OCI-LY7 (cell line): ENCODE measurements at regions not wholly inside any gene's neighbourhood (a gene's known extent, or its start where the extent isn't known, plus 50 kb on each side); places are given as distances from the start of the nearest gene placed in this dataset.

Source experiments
- BruUV-seq: library from RNA; stranded (reverse); fragments of 400-500 nt; replicated peaks from 2 replicates; lab custom pipeline; 2021; lab: Mats Ljungman, UMichigan
- CTCF ChIA-PET: fragments of 300-600 bp; sonication (Branson Sonifier 250); formaldehyde crosslinking; loops from one replicate; lab custom pipeline; 2022; ENCODE audit warnings: antibody characterized with exemption; ENCODE audit not compliant: unreplicated experiment; lab: Charles Lee
- POLR2A ChIA-PET: fragments of 300-600 bp; sonication (Branson Sonifier 250); formaldehyde crosslinking; loops from one replicate; lab custom pipeline; 2022; ENCODE audit warnings: antibody characterized with exemption; lab: Charles Lee
- DNase-seq: peaks from one replicate; pipeline ENCODE4 v3.0.0-alpha.2; 2015; ENCODE audit warnings: low spot score
- H2AFZ ChIP-seq: fragments of 200-600 bp; sonication (generic), shearing (Covaris generic); 2 replicates; pipeline ENCODE4 v1.6.1; 2014; ENCODE audit warnings: mild to moderate bottlenecking, antibody characterized with exemption, low read length, moderate library complexity
- H3K27ac ChIP-seq: fragments of 200-600 bp; sonication (generic); 2 replicates; pipeline ENCODE4 v1.5.1; 2014; ENCODE audit warnings: mixed run types, low read depth, mild to moderate bottlenecking, moderate library complexity, low read length, inconsistent platforms; ENCODE audit not compliant: poor library complexity, severe bottlenecking
- H3K36me3 ChIP-seq: fragments of 200-600 bp; sonication (generic); 2 replicates; pipeline ENCODE4 v1.6.1; 2014; ENCODE audit warnings: mild to moderate bottlenecking, antibody characterized with exemption, low read length, moderate library complexity, mixed read lengths; ENCODE audit not compliant: insufficient read depth
- H3K4me1 ChIP-seq: fragments of 200-600 bp; sonication (generic); 2 replicates; pipeline ENCODE4 v1.5.1; 2014; ENCODE audit warnings: mild to moderate bottlenecking, low read length; ENCODE audit not compliant: insufficient read depth, poor library complexity, severe bottlenecking
- H3K4me2 ChIP-seq: fragments of 200-600 bp; sonication (generic); 2 replicates; pipeline ENCODE4 v1.6.1; 2014; ENCODE audit warnings: mild to moderate bottlenecking, low read length
- H3K4me3 ChIP-seq: fragments of 200-600 bp; sonication (generic); 2 replicates; pipeline ENCODE4 v1.5.1; 2014; ENCODE audit warnings: mild to moderate bottlenecking, low read depth, low read length; ENCODE audit not compliant: poor library complexity, severe bottlenecking
- H3K79me2 ChIP-seq: fragments of 200-600 bp; sonication (generic); 2 replicates; pipeline ENCODE4 v1.6.1; 2016; ENCODE audit warnings: low read depth, mild to moderate bottlenecking, low read length, moderate library complexity, mixed read lengths; ENCODE audit not compliant: insufficient read depth
- H3K9me2 ChIP-seq: fragments of 200-600 bp; sonication (generic); 2 replicates; pipeline ENCODE4 v1.6.1; 2016; ENCODE audit warnings: mild to moderate bottlenecking, low read length, mixed read lengths; ENCODE audit not compliant: insufficient read depth
- H3K9me3 ChIP-seq: fragments of 200-600 bp; sonication (generic); 2 replicates; pipeline ENCODE4 v1.6.1; 2014; ENCODE audit warnings: mild to moderate bottlenecking, mixed run types, low read length, mixed read lengths
- H4K20me1 ChIP-seq: fragments of 200-600 bp; sonication (generic); 2 replicates; pipeline ENCODE4 v1.6.1; 2014; ENCODE audit warnings: mild to moderate bottlenecking, antibody characterized with exemption, low read length, moderate library complexity, mixed read lengths; ENCODE audit not compliant: insufficient read depth
- CTCF ChIP-seq: fragments of 200-600 bp; sonication (generic); conservative IDR thresholded peaks from 2 replicates; pipeline ENCODE4 v1.5.1; 2014; ENCODE audit warnings: mild to moderate bottlenecking, antibody characterized with exemption, low read length, moderate library complexity, mixed read lengths
- EZH2phosphoT487 ChIP-seq: fragments of 200-600 bp; sonication (generic); IDR thresholded peaks from 2 replicates; pipeline ENCODE4 v1.6.1; 2018; ENCODE audit warnings: low read depth, borderline replicate concordance, mild to moderate bottlenecking, mixed run types, antibody characterized with exemption, low read length, moderate library complexity, mixed read lengths
- intact Hi-C: fragments of 100-400 bp; cut with micrococcal nuclease; formaldehyde crosslinking; loops from one replicate; pipeline ENCODE4 v1.10.0; 2022; ENCODE audit not compliant: unreplicated experiment

GRCh38 chr13:58667096-58667495, 1035.6 kb downstream of the PCDH17 start:
- no peak overlapping the region for H3K4me3 ChIP-seq
- DNase-seq: no peak
- TF ChIP-seq EZH2phosphoT487 (no peak), CTCF (no peak)
- no TSS peak for BruUV-seq
- no peaks in the 10 kb centered on the region for H3K9me3 ChIP-seq
- no peak overlapping the region for H3K27ac ChIP-seq
- no peak overlapping the region for H3K4me2 ChIP-seq
- H3K79me2 ChIP-seq: no peaks in the 10 kb centered on the region
- ChIA-PET POLR2A (interaction anchor here (0.7 kb wide), 2 partner anchors 248 to 412 kb away, joined by 3 read pairs; no protein-coding TSS in a partner anchor), CTCF (no interaction called here)
- intact Hi-C loops: no loop called here
- no peak overlapping the region for H2AFZ ChIP-seq
- H3K36me3 ChIP-seq: no peaks in the 10 kb centered on the region
- H3K4me1 ChIP-seq: no peaks in the 10 kb centered on the region
- H4K20me1 ChIP-seq: no peaks in the 10 kb centered on the region
- no peaks in the 10 kb centered on the region for H3K9me2 ChIP-seq

- Histone ChIP-seq H3K9me3 (no peaks in the 10 kb centered on the region), H2AFZ (no peak overlapping the region), H4K20me1 (no peaks in the 10 kb centered on the region), H3K4me3 (no peak overlapping the region), H3K4me1 (no peaks in the 10 kb centered on the region), H3K27ac (no peak overlapping the region), H3K4me2 (no peak overlapping the region), H3K9me2 (no peaks in the 10 kb centered on the region), H3K79me2 (no peaks in the 10 kb centered on the region), H3K36me3 (no peaks in the 10 kb centered on the region)
- DNase-seq: no peak
- BruUV-seq: no TSS peak
- ChIA-PET CTCF (no interaction called here), POLR2A (interaction anchor here (0.5 kb wide), 1 partner anchor 621 kb away, joined by 4 read pairs; no protein-coding TSS in a partner anchor)
- no peak for TF ChIP-seq EZH2phosphoT487
- no peak for TF ChIP-seq CTCF
- intact Hi-C loops: no loop called here
These were observed 1048.6 kb downstream of the PCDH17 start for GRCh38 chr13:58680115-58680514.

- Histone ChIP-seq H3K4me1 (no peaks in the 10 kb centered on the region), H2AFZ (no peak overlapping the region), H3K27ac (no peak overlapping the region), H3K4me3 (no peak overlapping the region), H3K79me2 (no peaks in the 10 kb centered on the region), H3K36me3 (no peaks in the 10 kb centered on the region), H3K9me2 (no peaks in the 10 kb centered on the region), H3K9me3 (no peaks in the 10 kb centered on the region), H4K20me1 (no peaks in the 10 kb centered on the region), H3K4me2 (no peak overlapping the region)
- no peak for DNase-seq
- CTCF ChIA-PET: no interaction called here
- POLR2A ChIA-PET: no interaction called here
- no TSS peak for BruUV-seq
- TF ChIP-seq CTCF: no peak
- intact Hi-C loops: no loop called here
These were observed 1051.1 kb downstream of the PCDH17 start for GRCh38 chr13:58682616-58683015.
